ENCODE measurements at regions not wholly inside any gene's neighbourhood (a gene's known extent, or its start where the extent isn't known, plus 50 kb on each side); places are given as distances from the start of the nearest gene placed in this dataset.

GRCh38 chr2:2527148-2527547, 196.1 kb upstream of the MYT1L start:
- peaks cover 8% of the 10 kb centered on the region; the same call in 1 of the 2 replicates for H3K9me3 ChIP-seq (ENCODE audit: insufficient read depth, low read length)
- no peak overlapping the region for H3K4me3 ChIP-seq (ENCODE audit: insufficient read length, low read depth)
- H3K9ac ChIP-seq (ENCODE audit: insufficient read length, low read depth) = no peak overlapping the region
- DNase-seq (ENCODE audit: low read depth, low spot score) = no peak
- no peaks in the 10 kb centered on the region for H3K4me1 ChIP-seq (ENCODE audit: insufficient read depth, insufficient read length)
- H3K36me3 ChIP-seq (ENCODE audit: insufficient read depth, insufficient read length, low read length) = no peaks in the 10 kb centered on the region
- no peaks in the 10 kb centered on the region for H3K27me3 ChIP-seq (ENCODE audit: insufficient read depth, insufficient read length)
- TF ChIP-seq SUZ12 (IDR thresholded peaks at IDR 0.05; ENCODE audit: extremely low read depth, insufficient read depth, insufficient read length) = no peak
- TF ChIP-seq ZNF274 (IDR thresholded peaks at IDR 0.05; ENCODE audit: low read depth, low read length) = no peak
- TF ChIP-seq YY1 (IDR thresholded peaks at IDR 0.05; ENCODE audit: insufficient read depth, insufficient read length) = no peak

DNA sequence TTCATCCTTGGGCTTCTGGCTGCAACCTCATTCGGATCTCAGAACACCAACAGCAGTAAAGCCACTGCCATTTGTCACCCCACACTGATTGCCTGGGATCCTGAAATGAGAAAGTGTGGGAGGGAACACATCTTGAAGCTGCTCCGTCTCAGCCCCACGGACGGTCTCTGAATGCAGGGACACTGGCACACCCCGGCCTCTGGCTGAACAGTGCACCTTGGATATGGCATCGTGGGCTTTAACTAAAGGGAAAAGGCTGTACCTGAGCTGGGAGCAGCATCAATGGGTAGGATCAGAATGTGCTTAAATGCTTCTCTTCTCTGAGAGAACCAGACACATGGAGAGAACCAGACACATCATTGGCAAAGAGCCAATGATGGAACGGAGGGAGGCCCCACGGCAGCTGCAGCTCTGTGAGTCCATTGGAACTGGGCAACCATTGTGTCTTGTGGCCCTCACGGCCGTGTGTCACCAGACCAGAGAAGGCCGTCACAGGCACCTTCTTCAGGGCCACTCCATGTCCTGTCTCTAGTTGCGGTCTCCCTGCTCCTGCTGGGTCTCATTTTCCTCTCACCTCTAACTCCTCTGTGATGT, 193.4 kb upstream of the MYT1L start:
- TF ChIP-seq YY1 (IDR thresholded peaks at IDR 0.05; ENCODE audit: insufficient read depth, insufficient read length) (no peak), SUZ12 (IDR thresholded peaks at IDR 0.05; ENCODE audit: extremely low read depth, insufficient read depth, insufficient read length) (no peak), ZNF274 (IDR thresholded peaks at IDR 0.05; ENCODE audit: low read depth, low read length) (no peak)
- Histone ChIP-seq H3K27me3 (ENCODE audit: insufficient read depth, insufficient read length) (no peaks in the 10 kb centered on the region), H3K9me3 (ENCODE audit: insufficient read depth, low read length) (no peaks in the 10 kb centered on the region; the same call in 1 of the 2 replicates), H3K9ac (ENCODE audit: insufficient read length, low read depth) (no peak overlapping the region), H3K4me3 (ENCODE audit: insufficient read length, low read depth) (no peak overlapping the region), H3K4me1 (ENCODE audit: insufficient read depth, insufficient read length) (no peaks in the 10 kb centered on the region), H3K36me3 (ENCODE audit: insufficient read depth, insufficient read length, low read length) (no peaks in the 10 kb centered on the region)
- DNase-seq (ENCODE audit: low read depth, low spot score) = no peak

DNA sequence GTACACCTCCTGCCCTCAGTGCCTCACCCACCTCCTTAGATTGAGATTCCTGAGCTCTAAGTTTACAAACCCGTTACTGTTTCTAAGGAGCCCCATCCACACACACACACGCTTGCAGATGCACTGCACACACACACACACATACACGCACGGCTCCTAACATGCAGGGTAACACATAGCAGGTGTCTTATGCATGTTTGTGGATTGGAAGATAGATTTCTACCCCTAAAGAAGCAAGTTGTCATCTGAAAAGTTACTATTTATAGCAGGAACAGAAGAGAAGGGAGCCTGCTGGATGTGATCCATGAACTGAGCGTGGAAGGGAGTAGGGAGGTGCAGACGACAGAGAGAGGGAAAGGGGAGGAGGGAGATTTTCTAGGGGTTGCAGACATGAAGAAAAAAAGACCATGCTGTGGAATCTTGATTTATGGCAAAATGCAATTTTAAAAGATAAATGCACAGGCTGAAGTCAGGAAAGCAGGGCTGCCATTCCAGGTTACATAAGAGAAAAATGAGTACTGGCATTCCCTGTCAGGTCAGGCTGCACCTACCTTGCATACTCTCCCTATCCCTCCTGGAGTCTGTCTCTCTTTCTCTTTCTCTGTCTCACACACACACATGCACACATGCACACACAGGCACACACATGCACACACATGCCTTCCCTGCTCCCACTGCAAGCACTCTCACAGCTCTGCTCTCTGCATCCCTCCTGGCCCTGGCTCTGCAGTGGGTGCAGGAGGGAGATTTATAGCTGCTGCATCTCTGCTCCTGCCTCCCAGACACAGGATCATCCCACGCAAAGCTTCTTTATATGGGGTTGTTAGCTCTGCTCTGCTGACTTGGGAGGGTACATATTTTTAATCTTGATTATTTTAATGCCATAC, 192.6 kb upstream of the MYT1L start:
- H3K36me3 ChIP-seq (ENCODE audit: insufficient read depth, insufficient read length, low read length) = no peaks in the 10 kb centered on the region
- no peak overlapping the region for H3K9ac ChIP-seq (ENCODE audit: insufficient read length, low read depth)
- no peak for DNase-seq (ENCODE audit: low read depth, low spot score)
- TF ChIP-seq YY1 (IDR thresholded peaks at IDR 0.05; ENCODE audit: insufficient read depth, insufficient read length) (no peak), SUZ12 (IDR thresholded peaks at IDR 0.05; ENCODE audit: extremely low read depth, insufficient read depth, insufficient read length) (no peak), ZNF274 (IDR thresholded peaks at IDR 0.05; ENCODE audit: low read depth, low read length) (no peak)
- H3K27me3 ChIP-seq (ENCODE audit: insufficient read depth, insufficient read length) = no peaks in the 10 kb centered on the region
- H3K4me1 ChIP-seq (ENCODE audit: insufficient read depth, insufficient read length) = no peaks in the 10 kb centered on the region
- no peak overlapping the region for H3K4me3 ChIP-seq (ENCODE audit: insufficient read length, low read depth)
- H3K9me3 ChIP-seq (ENCODE audit: insufficient read depth, low read length) = no peaks in the 10 kb centered on the region; the same call in 1 of the 2 replicates

GRCh38 chr2:2520401-2520811, 189.3 kb upstream of the MYT1L start:
- no peak for DNase-seq (ENCODE audit: low read depth, low spot score)
- H3K36me3 ChIP-seq (ENCODE audit: insufficient read depth, insufficient read length, low read length) = no peaks in the 10 kb centered on the region
- no peaks in the 10 kb centered on the region for H3K27me3 ChIP-seq (ENCODE audit: insufficient read depth, insufficient read length)
- H3K4me1 ChIP-seq (ENCODE audit: insufficient read depth, insufficient read length) = no peaks in the 10 kb centered on the region
- no peak overlapping the region for H3K4me3 ChIP-seq (ENCODE audit: insufficient read length, low read depth)
- H3K9me3 ChIP-seq (ENCODE audit: insufficient read depth, low read length) = no peaks in the 10 kb centered on the region; the same call in 1 of the 2 replicates
- TF ChIP-seq SUZ12 (IDR thresholded peaks at IDR 0.05; ENCODE audit: extremely low read depth, insufficient read depth, insufficient read length) = no peak
- no peak for TF ChIP-seq YY1 (IDR thresholded peaks at IDR 0.05; ENCODE audit: insufficient read depth, insufficient read length)
- no peak for TF ChIP-seq ZNF274 (IDR thresholded peaks at IDR 0.05; ENCODE audit: low read depth, low read length)
- H3K9ac ChIP-seq (ENCODE audit: insufficient read length, low read depth) = no peak overlapping the region

- Histone ChIP-seq H3K27me3 (ENCODE audit: insufficient read depth, insufficient read length) (no peaks in the 10 kb centered on the region), H3K9ac (ENCODE audit: insufficient read length, low read depth) (no peak overlapping the region), H3K9me3 (ENCODE audit: insufficient read depth, low read length) (no peaks in the 10 kb centered on the region; the same call in 1 of the 2 replicates), H3K4me3 (ENCODE audit: insufficient read length, low read depth) (no peak overlapping the region), H3K4me1 (ENCODE audit: insufficient read depth, insufficient read length) (no peaks in the 10 kb centered on the region), H3K36me3 (ENCODE audit: insufficient read depth, insufficient read length, low read length) (no peaks in the 10 kb centered on the region)
- no peak for DNase-seq (ENCODE audit: low read depth, low spot score)
- TF ChIP-seq ZNF274 (IDR thresholded peaks at IDR 0.05; ENCODE audit: low read depth, low read length) (no peak), YY1 (IDR thresholded peaks at IDR 0.05; ENCODE audit: insufficient read depth, insufficient read length) (no peak), SUZ12 (IDR thresholded peaks at IDR 0.05; ENCODE audit: extremely low read depth, insufficient read depth, insufficient read length) (no peak)
Measured at GRCh38 chr2:2519381-2519780, 188.3 kb upstream of the MYT1L start.

DNA sequence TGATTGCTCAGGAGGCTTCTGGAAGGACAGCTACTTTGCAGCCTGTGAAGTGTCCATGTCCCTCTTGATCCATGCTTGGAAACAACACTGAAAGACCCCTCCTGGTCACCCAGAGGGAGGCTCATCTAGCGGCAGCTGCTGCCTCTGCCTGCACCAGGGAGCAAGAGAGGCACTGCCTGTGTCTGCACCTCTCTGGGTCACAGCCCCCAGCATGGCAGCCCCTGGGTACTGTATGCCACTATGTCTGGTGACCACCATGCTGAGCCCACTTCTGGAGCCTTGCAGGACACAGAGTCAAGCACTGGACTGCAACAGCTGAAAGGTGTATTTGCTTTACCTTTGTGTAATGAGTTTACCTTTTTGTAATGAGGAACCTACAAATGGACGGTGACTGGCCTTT, 186.3 kb upstream of the MYT1L start:
- TF ChIP-seq YY1 (IDR thresholded peaks at IDR 0.05; ENCODE audit: insufficient read depth, insufficient read length) (no peak), SUZ12 (IDR thresholded peaks at IDR 0.05; ENCODE audit: extremely low read depth, insufficient read depth, insufficient read length) (no peak), ZNF274 (IDR thresholded peaks at IDR 0.05; ENCODE audit: low read depth, low read length) (no peak)
- no peaks in the 10 kb centered on the region; the same call in 1 of the 2 replicates for H3K9me3 ChIP-seq (ENCODE audit: insufficient read depth, low read length)
- no peaks in the 10 kb centered on the region for H3K36me3 ChIP-seq (ENCODE audit: insufficient read depth, insufficient read length, low read length)
- no peak overlapping the region for H3K4me3 ChIP-seq (ENCODE audit: insufficient read length, low read depth)
- DNase-seq (ENCODE audit: low read depth, low spot score) = no peak
- H3K27me3 ChIP-seq (ENCODE audit: insufficient read depth, insufficient read length) = no peaks in the 10 kb centered on the region
- H3K9ac ChIP-seq (ENCODE audit: insufficient read length, low read depth) = no peak overlapping the region
- H3K4me1 ChIP-seq (ENCODE audit: insufficient read depth, insufficient read length) = no peaks in the 10 kb centered on the region

DNA sequence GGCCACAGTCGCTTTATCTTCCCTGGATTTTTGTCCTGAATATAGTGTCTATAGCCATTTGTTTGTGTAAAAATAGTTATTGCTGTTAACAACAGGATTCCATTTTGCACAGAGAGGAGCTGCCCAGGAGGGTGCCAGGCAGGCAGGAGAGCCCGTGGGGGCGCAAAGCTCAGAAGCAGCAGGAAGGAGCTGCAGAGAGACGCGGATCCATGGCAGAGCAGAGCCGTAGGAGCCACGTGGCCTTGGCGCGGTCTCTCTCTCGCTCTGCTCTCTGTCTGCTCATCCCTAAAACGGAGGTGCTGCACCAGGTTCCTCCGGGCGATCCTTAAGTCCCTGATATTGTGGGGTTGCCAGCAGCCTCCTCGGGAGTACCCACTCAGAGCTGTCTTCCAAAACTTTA, 185.3 kb upstream of the MYT1L start:
- H3K4me1 ChIP-seq (ENCODE audit: insufficient read depth, insufficient read length) = no peaks in the 10 kb centered on the region
- H3K36me3 ChIP-seq (ENCODE audit: insufficient read depth, insufficient read length, low read length) = no peaks in the 10 kb centered on the region
- DNase-seq (ENCODE audit: low read depth, low spot score) = no peak
- H3K27me3 ChIP-seq (ENCODE audit: insufficient read depth, insufficient read length) = no peaks in the 10 kb centered on the region
- no peaks in the 10 kb centered on the region; the same call in 1 of the 2 replicates for H3K9me3 ChIP-seq (ENCODE audit: insufficient read depth, low read length)
- H3K9ac ChIP-seq (ENCODE audit: insufficient read length, low read depth) = no peak overlapping the region
- no peak for TF ChIP-seq YY1 (IDR thresholded peaks at IDR 0.05; ENCODE audit: insufficient read depth, insufficient read length)
- TF ChIP-seq SUZ12 (IDR thresholded peaks at IDR 0.05; ENCODE audit: extremely low read depth, insufficient read depth, insufficient read length) = no peak
- TF ChIP-seq ZNF274 (IDR thresholded peaks at IDR 0.05; ENCODE audit: low read depth, low read length) = no peak
- no peak overlapping the region for H3K4me3 ChIP-seq (ENCODE audit: insufficient read length, low read depth)

Data from NT2/D1 (cell line).